ENCODE measurements at regions not wholly inside any gene's neighbourhood (a gene's known extent, or its start where the extent isn't known, plus 50 kb on each side); places are given as distances from the start of the nearest gene placed in this dataset.

DNA sequence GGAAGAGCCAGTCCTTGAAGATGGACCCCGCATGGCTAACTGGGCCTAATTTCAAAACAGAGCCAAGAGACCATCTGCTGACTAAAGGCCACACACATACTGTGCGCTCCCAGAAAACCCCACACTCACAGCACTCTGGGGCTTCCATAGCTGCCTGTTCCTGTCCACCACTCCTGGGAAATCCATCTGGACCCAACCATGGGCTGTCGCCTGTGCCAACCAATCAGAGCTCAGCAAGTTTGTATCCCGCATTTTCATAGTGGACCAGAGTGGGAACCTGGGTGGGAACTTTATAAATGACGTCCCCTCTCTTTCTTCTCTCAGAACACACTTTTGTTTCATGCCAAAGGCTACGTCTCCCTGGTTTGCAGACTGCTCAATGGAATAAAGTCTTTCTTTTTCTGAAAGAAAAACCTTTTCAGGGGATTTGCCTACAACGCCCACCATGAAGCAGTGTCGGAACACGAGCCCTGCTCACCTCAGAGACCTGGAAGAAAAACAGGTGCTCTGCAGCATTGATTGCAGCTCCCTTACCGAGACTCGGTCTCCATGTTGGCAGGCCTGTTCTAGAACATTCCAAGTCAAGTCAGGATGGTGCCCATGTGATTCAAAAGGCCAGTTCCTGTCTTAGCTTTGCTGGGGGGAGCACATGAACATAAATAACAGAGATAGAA lies 137.2 kb upstream of the GPC1 start:
- peak; percentile 60 for DNase-seq (ENCODE audit: low spot score)

DNA sequence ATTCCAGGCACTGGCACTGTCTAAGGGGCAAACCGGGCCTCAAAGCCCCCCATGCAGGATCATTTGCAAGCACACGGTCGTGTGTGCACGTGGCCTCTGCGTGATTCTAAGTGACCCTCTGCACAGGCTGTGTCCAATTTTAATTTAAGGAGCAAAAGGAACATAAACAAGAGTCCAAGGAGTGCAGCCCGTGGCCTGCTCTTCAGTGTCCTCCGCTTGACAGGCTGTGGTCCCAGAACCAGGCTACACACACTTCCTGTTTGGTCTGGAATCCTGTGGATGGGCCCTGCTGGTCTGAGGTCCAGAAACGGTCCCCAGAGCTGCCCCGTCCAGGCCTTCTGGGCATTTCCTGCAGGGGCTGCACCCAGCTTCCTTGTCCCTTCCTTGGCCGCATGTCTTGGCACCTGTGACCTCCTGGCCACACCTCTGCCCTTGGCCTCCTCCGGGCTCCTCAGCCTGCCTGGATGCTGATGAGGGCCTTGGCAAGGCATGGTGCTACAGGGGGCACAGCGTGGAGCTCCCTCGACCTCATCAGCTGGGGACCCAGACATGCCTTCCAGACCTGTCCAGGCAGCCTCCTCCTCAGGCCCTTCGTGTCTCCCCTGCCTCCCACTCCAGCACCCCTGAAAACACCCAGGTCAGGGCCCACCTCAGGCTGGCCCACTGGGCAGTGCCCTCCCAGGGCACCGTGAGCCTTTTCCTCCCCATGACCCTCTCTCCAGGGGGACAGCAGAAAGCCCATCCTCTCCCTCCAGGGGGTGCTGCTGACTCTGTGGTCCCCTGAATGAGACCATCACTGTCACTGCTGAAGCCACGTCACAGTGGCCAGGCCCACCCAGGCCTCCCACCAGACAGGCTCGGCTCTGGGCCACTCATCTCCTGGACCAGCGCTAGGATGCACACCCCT lies 136.4 kb upstream of the GPC1 start:
- peak; percentile 59 for DNase-seq (ENCODE audit: low spot score)

DNA sequence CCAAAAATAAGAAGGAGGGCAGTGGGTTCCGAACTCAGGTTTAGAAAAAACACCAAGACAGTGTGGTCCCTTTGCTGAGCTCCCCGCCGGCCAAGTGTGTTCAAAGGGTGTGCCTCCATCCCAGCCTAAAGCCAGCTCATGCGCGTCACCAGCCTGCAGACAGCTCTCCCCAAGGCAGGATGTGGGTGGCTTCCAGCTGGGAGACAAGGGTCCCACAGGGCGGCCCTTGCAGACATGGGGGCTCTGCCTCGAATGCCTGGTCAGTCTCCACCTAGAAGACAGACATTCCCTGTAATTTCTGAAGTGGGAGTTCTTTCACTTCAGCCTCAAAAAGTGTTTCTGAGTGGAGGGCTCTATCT lies 135.8 kb upstream of the GPC1 start:
- DNase-seq (ENCODE audit: low spot score) = peak; percentile 51

DNA sequence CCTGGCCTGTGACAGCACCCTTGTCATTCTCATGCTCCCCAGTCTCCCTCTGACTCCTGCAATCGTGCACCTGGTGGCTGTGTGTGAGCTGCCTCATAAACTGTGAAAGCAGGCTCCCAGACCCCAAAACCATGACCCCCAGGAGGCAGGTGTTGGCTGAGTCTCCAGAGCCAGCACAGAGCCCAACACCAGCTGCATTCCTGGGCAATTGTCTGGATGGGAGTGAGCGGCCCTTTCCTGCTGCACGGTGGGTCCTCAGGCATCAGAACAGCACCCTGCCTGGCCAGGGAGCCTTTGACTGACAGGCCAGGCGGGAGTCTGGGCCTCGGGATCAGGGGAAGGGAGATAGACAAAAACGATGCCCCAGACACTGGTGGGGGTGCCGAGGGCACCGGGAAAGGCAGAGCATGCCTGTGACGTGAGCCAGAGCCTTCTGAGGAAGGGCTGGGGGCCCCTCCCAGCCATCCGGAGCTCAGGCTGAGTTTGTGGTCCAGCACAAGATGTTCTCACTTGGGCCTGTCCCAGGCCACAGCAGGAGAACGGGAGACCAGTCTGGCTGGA lies 135.1 kb upstream of the GPC1 start:
- peak; percentile 53 for DNase-seq (ENCODE audit: low spot score)

DNA sequence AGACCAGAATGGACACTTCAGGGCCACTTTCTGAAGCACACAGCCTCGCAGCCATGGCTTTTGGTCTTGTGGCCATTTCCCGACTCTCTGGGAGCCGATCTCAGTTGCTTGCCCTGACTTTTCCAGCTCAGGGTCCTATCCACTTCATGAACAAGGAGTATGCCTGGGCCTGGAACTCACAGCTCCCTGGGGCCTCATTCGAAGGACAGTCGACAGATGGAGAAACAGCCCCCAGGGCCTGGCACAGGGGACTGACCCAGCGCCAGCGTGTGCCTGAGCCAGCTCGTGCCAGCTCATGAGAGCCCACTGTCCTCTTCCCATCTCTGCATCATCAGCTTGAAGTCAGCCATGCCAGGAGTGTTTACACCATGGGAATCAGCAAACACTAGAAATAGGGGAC lies 134.6 kb upstream of the GPC1 start:
- no peak for DNase-seq (ENCODE audit: low spot score)

DNA sequence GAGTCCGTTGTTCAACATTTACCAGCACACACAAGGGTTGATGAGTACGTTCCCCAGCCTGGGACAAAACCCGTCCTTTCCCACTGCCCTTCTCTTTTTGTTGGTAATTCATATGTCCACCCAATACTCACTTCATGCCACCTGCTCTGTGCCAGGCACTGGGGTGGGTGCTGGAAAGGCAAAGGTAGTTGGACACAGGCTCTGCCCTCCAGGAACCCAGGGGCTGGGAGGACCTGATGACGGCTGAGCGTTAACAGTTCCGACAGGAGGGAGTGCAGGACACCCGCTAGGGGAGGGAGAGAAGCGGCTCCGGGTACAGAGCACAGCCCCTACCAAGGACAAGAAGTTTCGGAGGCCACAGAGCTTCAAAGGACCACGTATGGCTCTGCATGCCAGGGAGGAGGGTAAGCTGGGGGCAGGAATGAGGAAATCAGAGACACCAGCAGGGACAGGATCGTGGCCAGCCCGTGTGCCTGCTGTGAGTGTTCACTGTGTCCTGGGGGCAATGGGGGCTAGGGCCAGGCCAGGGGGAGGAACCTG lies 134.1 kb upstream of the GPC1 start:
- peak; percentile 18 for DNase-seq (ENCODE audit: low spot score)

DNA sequence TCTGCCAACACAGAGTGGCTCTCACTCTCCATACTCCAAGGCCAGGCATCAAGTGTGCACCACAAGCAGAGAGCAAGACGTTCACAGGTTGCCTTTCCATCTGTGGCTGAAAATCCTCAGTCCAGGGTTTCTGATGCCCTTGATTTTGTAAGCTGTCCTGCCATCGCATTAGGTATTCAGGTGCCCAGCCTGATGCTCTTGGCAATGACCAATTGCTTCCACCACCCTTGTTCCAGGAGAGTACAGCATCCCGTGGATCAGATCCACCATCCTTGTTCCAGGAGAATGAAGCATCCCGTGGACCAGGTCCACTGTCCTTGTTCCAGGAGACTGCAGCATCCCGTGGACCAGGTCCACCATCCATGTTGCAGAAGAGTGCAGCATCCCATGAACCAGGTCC lies 133.4 kb upstream of the GPC1 start:
- peak; percentile 33 for DNase-seq (ENCODE audit: low spot score)

DNA sequence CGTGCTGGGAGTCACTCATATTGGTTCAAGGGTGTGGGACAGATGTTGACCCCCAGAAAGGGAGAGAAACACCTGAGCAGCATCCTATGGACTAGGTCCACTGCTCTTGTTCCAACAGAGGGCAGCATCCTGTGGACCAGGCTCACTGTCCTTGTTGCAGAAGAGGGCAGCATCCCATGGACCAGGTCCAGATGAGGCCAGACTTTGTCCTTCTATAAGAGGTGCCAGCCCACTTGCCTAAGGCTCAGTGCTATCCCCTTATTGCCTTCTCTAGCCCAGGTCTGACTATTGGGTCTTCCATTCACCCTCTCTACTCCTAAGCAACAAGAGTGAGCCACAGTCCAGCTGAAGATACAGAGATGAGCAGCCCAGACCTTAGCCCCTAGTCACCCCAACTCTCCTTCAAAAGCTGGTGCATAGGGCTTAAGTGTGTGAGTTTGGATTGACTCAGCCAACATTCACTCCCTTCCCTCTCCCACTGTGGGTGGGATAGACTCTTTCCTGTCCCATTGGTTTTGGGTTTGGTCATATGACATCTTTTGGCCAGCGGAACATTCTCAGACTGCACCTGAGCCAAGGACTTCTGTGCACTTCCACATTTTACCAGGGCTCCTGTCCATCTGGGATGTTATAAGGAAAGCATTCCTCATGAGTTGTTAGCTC lies 132.4 kb upstream of the GPC1 start:
- DNase-seq (ENCODE audit: low spot score) = peak; percentile 50

DNA sequence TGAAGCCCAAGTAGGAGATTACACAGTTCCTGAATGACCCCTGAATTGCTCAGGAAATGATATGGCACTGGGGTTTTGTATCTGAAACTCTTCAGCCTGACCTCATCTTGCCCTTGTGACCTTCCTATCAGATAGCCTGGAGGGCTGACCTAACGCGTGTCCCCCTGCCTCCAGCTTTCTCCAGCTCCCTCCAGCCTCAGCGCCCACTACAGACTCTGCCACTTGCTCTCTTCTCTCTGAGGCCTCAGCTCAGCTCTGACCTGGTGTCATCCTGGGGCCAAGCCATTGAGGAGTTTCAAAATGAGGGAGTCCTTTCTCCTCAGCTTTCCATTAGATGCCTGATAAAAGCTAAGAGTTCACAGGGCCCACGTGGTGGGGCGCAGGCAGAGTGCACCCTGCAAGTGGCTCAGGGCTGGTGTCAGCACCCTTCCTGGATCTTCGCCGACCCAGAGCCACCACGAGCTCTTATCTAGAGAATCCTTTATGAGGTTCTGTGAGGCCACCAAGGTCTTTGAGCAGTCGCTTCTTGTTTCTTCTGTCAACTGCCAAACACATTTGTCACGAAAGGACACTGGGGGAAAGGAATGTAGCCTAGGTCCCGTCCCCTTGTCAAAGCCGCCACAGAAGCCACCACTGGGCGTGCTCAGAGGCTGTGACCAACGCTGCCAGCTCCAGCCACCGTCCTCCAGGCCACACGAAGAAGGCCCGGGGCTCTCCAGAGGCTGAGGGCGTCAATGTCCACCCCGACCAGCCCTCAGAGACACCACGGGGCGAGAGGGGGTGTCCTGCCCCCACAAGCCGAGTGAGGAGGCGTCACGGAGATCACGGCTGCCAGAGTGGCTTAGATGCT lies 131.3 kb upstream of the GPC1 start:
- DNase-seq (ENCODE audit: low spot score) = peak; percentile 47

DNA sequence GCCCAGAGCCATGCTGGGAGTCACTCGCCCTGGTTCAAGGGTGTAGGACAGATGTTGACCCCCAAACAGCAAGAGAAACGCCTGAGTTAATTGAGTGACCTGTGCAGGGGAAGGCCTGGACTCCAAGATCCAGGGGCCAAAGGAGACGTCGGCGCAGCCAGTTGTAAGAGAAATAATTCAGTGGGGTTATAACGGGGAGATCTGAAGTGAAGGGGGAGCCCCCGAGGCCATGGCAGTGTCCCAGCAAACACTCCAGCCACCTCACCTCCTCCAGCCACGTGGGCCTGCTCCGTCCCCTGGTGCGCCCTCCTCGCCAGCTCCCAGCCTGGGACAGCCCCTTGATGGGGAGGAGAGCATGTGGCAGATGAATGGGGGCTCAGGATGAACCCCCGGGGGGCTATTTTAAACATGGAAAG lies 130.7 kb upstream of the GPC1 start:
- DNase-seq (ENCODE audit: low spot score) = peak; percentile 38

DNA sequence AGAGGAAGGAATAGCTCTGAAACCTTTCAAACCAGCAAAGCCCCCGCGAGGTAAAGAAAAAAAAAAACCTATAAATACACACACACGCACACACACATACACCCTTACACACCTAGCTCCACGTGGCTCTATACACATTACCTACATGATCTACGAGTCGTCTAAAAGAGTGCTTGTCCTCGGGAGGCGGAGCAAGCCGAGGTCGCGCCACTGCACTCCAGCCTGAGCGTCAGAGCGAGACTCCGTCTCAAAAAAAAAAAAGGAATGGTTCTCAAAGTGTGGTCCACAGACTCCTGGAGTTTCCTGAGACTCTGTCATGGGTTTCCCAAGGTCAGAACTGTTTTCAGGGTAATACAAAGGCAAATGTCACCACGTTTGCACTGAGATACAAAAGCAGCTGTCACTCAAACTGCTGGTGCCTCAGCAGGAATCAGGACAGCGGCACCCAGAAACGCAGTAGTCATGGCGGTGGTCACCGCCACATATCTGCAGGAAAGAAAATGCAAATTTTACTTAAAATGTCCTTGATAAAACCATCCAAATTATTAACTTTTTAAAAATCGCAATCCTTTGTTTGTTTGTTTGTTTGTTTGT lies 130.0 kb upstream of the GPC1 start:
- DNase-seq (ENCODE audit: low spot score) = peak; percentile 12

DNA sequence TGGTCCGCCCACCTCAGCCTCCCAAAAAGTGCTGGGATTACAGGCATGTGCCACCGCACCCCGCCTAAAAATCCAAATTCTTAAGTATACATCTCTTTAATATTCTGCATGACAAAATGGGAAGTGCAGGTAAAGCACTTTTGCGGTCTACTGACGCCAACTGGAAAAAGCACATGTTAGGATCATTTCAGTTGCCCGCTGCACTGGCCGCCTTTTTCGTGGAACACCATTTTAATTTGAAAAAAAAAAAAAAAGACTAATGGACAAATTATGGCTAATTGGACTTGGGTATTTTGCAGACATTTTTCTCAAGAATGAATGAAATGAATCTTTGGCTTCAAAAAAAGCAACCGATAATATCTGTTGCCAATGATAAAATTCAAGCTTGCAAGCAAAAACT lies 129.3 kb upstream of the GPC1 start:
- DNase-seq (ENCODE audit: low spot score) = no peak

DNA sequence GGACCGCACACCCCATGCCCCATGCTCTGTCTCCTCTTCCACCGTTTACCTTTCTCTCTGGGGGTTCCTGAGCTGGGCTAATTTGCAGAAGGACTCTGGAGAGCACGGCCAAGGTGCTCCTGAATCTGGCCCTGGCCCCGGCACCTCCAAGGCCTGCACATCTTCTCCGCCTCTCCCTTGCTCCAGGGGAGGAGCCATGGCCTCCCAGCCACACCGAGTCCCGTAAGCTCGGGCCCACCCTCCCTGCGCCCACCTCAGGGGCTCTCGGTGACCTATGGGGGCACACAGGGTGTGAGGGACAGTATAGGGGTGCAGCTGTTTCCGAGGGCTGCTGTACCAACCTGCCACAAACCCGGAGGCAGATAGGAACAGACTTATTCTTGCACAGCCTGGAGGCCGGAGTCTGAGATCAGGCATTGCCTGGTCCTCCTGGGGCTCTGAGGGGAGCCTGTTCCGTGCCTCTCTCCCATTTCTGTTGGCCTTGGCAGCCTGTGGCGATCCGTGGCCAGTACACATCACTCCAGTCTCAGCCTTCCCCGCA lies 127.3 kb upstream of the GPC1 start:
- peak; percentile 38 for DNase-seq (ENCODE audit: low spot score)

DNA sequence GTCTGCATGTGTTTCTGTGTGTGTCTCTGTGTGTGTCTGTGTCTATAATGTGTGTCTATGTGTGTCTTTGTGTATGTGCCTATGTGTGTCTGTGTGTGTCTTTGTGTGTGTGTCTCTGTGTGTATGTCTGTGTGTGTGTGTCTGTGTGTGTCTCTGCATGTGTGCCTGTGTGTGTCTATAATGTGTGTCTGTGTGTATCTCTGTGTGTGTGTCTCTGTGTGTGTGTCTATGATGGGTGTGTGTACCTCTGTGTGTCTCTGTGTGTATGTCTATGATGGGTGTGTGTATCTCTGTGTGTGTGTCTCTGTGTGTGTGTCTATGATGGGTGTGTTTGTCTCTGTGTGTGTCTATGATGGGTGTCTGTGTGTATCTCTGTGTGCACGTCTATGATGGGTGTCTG lies 126.2 kb upstream of the GPC1 start:
- no peak for DNase-seq (ENCODE audit: low spot score)

DNA sequence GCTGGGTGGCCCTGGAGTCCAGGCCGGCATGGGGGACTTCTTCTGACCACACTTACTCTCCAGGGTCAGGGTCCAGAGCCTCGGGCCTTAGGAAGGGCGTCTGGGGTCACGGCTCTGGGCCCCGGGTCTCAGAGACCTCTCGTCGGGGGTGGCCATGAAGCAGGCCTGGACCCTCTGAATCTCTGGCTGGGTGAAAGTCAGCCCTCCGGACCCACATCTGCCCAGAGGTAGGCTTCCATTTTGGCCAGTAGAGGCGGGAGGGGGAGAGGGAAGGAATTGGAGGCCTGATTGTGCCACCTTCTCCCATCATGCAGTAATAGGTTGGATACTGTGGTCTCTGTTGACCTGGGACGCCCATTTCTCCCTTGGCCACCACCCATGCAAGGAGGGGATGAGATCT lies 125.3 kb upstream of the GPC1 start:
- no peak for DNase-seq (ENCODE audit: low spot score)

DNA sequence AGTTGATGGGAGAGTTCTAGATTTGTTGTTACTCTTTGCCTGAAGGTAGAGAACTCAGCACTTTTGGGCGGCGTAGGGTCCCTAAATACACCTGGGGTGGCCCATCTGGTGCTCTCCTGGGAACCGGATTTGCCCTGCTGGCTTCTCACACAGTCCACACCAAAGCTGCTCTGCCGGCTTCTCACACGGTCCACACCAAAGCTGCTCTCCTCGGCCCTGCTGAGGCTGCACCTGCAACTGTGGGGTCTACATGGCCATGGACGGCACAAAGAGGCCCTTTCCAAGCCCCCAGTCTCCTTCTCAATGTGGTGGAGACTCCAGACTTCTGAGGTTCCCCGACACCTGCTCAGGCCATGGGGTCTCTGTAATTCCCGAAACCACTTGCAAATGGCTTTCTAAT lies 124.8 kb upstream of the GPC1 start:
- DNase-seq (ENCODE audit: low spot score) = peak; percentile 34

DNA sequence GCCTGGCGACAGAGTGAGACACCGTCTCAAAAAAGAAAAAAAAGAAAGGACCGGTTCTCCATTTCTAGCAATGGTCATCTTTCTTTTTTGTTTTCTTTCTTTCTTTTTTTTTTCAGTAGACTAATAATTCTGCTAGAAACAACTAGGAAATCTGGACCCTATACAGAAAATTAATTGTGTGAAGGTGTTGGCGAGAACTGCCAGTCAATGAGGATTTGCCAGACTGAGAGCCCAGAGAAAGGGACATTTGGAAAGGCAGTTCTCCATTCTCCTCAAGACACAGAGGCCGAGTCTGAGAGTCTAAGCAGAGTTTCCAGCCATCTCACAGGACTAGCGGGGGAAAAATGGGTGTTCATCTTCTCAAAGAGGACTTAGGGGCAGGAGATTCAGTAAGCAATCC lies 123.6 kb upstream of the GPC1 start:
- peak; percentile 46 for DNase-seq (ENCODE audit: low spot score)

DNA sequence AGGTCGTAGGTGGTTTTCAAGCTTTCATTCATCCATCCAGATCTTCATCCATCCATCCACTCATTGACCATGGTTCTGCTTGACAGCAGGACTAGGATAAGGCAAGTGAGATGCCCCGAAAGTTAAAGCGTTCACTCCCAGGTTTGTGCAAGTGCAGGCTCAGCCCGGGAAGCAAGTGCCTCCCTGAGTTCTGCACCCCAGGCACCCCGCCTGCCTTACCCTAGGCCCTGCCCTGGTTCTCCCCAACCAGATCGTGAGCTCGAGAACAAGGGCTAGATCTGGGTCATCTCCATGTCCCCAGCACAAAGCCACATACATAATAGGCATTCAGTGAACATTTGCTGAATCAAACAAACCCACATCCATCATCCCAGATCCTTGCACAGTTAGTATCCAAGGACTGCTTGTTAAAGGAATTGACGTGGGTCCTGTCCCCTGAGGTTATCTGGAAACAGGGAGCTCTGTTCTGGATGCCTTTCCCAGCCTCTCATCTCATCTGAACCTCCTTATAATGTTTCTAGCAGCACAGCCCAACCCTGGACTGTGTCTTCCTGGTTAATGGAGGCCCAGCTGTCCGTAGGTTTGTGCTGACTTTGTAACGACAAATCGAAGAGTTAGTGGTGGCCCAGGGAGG lies 116.1 kb upstream of the GPC1 start:
- DNase-seq (ENCODE audit: low spot score) = peak; percentile 40

DNA sequence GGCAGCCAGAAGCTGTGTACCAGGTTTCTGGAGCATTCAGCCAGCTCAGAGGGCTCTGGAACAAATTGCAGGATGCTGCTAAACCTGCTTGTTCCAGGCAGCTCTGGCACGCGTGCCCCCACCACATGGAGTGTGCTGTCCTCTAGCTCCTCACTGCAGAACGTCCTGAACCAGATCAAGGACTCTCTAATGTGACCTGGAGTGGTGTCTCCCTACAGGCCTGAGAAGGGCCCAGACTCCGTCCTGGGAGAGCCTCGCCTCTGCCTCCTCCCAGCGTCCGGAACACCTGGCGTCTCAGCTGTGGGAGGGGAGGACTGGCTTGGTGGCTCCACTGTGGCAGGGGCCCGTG lies 115.6 kb upstream of the GPC1 start:
- DNase-seq (ENCODE audit: low spot score) = no peak
